WTC11 (cell line): ENCODE measurements at regions not wholly inside any gene's neighbourhood (a gene's known extent, or its start where the extent isn't known, plus 50 kb on each side); places are given as distances from the start of the nearest gene placed in this dataset.

ENCODE experiments used
- CTCF ChIP-seq: fragments of 200-600 bp; IDR thresholded peaks from 2 replicates; pipeline ENCODE4 v1.8.0; 2022; ENCODE audit warnings: antibody characterized with exemption
- TCF7 ChIP-seq: sonication (generic); formaldehyde crosslinking; IDR thresholded peaks from 2 replicates; pipeline ENCODE4 v1.8.0; 2022; ENCODE audit warnings: mild to moderate bottlenecking, low read depth, missing genetic modification reagents, moderate library complexity

GRCh38 chr2:19809206-19809605, 92.6 kb downstream of the TTC32 start:
- TF ChIP-seq CTCF (no peak), TCF7 (CRISPR knock-in tag) (no peak)
